Loucy (cell line): ENCODE measurements at regions not wholly inside any gene's neighbourhood (a gene's known extent, or its start where the extent isn't known, plus 50 kb on each side); places are given as distances from the start of the nearest gene placed in this dataset.

Experiments
- H2AFZ ChIP-seq: fragments of 200-600 bp; sonication (generic); 2 replicates; pipeline ENCODE4 v1.6.0; 2016; ENCODE audit warnings: antibody characterized with exemption, mild to moderate bottlenecking, low read length, moderate library complexity
- H3F3A ChIP-seq: fragments of 200-600 bp; 2 replicates; pipeline ENCODE4 v1.6.0; 2016; ENCODE audit warnings: antibody characterized with exemption, low read depth, mild to moderate bottlenecking
- H3K27me3 ChIP-seq: fragments of 200-600 bp; sonication (generic); 2 replicates; pipeline ENCODE4 v1.6.1; 2014; ENCODE audit warnings: low read length, mild to moderate bottlenecking; ENCODE audit not compliant: insufficient read depth, poor library complexity, severe bottlenecking
- H3K36me3 ChIP-seq: fragments of 200-600 bp; sonication (generic); 2 replicates; pipeline ENCODE4 v1.6.1; 2016; ENCODE audit warnings: low read length; ENCODE audit not compliant: insufficient read depth
- H3K4me1 ChIP-seq: fragments of 200-600 bp; sonication (generic); 2 replicates; pipeline ENCODE4 v1.5.1; 2014; ENCODE audit warnings: low read length, mild to moderate bottlenecking; ENCODE audit not compliant: insufficient read depth, poor library complexity, severe bottlenecking
- H3K4me2 ChIP-seq: fragments of 200-600 bp; sonication (generic); 2 replicates; pipeline ENCODE4 v1.6.0; 2014; ENCODE audit warnings: antibody characterized with exemption, low read length, low read depth, mild to moderate bottlenecking; ENCODE audit not compliant: poor library complexity, severe bottlenecking
- H3K4me3 ChIP-seq: fragments of 200-600 bp; sonication (generic); 2 replicates; pipeline ENCODE4 v1.5.1; 2014; ENCODE audit warnings: low read length, mild to moderate bottlenecking, mixed read lengths; ENCODE audit not compliant: poor library complexity, severe bottlenecking
- H3K79me2 ChIP-seq: fragments of 200-600 bp; sonication (generic); 2 replicates; pipeline ENCODE4 v1.6.1; 2014; ENCODE audit warnings: low read length; ENCODE audit not compliant: insufficient read depth
- H3K9ac ChIP-seq: fragments of 200-600 bp; sonication (generic); 2 replicates; pipeline ENCODE4 v1.6.0; 2014; ENCODE audit warnings: mild to moderate bottlenecking, low read depth, low read length, moderate library complexity; ENCODE audit not compliant: poor library complexity, severe bottlenecking
- H3K9me2 ChIP-seq: fragments of 200-600 bp; sonication (generic); replicated peaks from 2 replicates; pipeline ENCODE4 v1.6.1; 2016; ENCODE audit warnings: low read depth, low read length, mixed read lengths
- H3K9me3 ChIP-seq: fragments of 200-600 bp; sonication (generic); 2 replicates; pipeline ENCODE4 v1.6.1; 2014; ENCODE audit warnings: mild to moderate bottlenecking, antibody characterized with exemption, low read length, low read depth; ENCODE audit not compliant: insufficient read depth
- H4K20me1 ChIP-seq: fragments of 200-600 bp; sonication (generic); 2 replicates; pipeline ENCODE4 v1.6.0; 2014; ENCODE audit warnings: antibody characterized with exemption, low read length, mild to moderate bottlenecking; ENCODE audit not compliant: insufficient read depth, poor library complexity, severe bottlenecking
- EZH2phosphoT487 ChIP-seq: fragments of 200-600 bp; IDR thresholded peaks from 2 replicates; pipeline ENCODE4 v1.6.1; 2018; ENCODE audit warnings: antibody characterized with exemption, mild to moderate bottlenecking, moderate library complexity, borderline replicate concordance
- TF ChIP-seq, protein P1 (sequence below): fragments of 200-600 bp; sonication (generic); conservative IDR thresholded peaks from 2 replicates; pipeline ENCODE4 v1.5.1; 2014; ENCODE audit warnings: mild to moderate bottlenecking, antibody characterized with exemption, low read length

DNA sequence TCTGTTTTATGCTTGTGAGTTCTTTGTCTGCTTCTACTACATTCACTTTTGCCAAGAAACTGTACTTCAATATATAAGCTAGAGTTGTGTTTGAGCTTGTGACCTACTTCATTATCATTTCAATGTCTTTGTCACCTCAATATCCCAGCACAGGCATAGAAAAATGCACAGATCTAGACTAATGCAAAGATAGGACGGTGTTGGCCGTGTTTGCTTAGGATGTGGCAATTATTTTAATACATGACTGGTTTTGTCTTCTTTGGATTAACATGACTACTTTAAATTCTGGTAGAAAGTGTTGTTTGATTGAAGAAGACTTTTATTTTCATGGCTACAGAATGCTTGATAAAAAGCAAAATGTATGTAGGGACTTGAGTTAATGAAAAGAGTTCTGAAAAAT lies 1075.0 kb upstream of the GJE1 start:
- TF ChIP-seq, protein P1, sequence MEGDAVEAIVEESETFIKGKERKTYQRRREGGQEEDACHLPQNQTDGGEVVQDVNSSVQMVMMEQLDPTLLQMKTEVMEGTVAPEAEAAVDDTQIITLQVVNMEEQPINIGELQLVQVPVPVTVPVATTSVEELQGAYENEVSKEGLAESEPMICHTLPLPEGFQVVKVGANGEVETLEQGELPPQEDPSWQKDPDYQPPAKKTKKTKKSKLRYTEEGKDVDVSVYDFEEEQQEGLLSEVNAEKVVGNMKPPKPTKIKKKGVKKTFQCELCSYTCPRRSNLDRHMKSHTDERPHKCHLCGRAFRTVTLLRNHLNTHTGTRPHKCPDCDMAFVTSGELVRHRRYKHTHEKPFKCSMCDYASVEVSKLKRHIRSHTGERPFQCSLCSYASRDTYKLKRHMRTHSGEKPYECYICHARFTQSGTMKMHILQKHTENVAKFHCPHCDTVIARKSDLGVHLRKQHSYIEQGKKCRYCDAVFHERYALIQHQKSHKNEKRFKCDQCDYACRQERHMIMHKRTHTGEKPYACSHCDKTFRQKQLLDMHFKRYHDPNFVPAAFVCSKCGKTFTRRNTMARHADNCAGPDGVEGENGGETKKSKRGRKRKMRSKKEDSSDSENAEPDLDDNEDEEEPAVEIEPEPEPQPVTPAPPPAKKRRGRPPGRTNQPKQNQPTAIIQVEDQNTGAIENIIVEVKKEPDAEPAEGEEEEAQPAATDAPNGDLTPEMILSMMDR: no peak
- TF ChIP-seq EZH2phosphoT487: no peak
- no peak overlapping the region for H3K4me2 ChIP-seq
- no peaks in the 10 kb centered on the region for H3K4me1 ChIP-seq
- H2AFZ ChIP-seq: no peak overlapping the region
- no peak overlapping the region for H3K4me3 ChIP-seq
- H4K20me1 ChIP-seq: no peaks in the 10 kb centered on the region
- no peaks in the 10 kb centered on the region for H3K36me3 ChIP-seq
- no peaks in the 10 kb centered on the region for H3K79me2 ChIP-seq
- no peaks in the 10 kb centered on the region for H3K9me2 ChIP-seq
- H3F3A ChIP-seq: no peaks in the 10 kb centered on the region
- H3K27me3 ChIP-seq: no peaks in the 10 kb centered on the region
- no peak overlapping the region for H3K9ac ChIP-seq
- H3K9me3 ChIP-seq: no peaks in the 10 kb centered on the region

GRCh38 chr6:141056945-141057625 lies 1075.6 kb upstream of the GJE1 start:
- TF ChIP-seq, protein P1: no peak
- TF ChIP-seq EZH2phosphoT487: no peak
- no peaks in the 10 kb centered on the region for H4K20me1 ChIP-seq
- no peaks in the 10 kb centered on the region for H3K27me3 ChIP-seq
- H2AFZ ChIP-seq: no peak overlapping the region
- no peaks in the 10 kb centered on the region for H3F3A ChIP-seq
- no peaks in the 10 kb centered on the region for H3K79me2 ChIP-seq
- H3K9me3 ChIP-seq: no peaks in the 10 kb centered on the region
- no peak overlapping the region for H3K4me2 ChIP-seq
- H3K9me2 ChIP-seq: no peaks in the 10 kb centered on the region
- no peak overlapping the region for H3K9ac ChIP-seq
- no peaks in the 10 kb centered on the region for H3K4me1 ChIP-seq
- H3K36me3 ChIP-seq: no peaks in the 10 kb centered on the region
- H3K4me3 ChIP-seq: no peak overlapping the region

DNA sequence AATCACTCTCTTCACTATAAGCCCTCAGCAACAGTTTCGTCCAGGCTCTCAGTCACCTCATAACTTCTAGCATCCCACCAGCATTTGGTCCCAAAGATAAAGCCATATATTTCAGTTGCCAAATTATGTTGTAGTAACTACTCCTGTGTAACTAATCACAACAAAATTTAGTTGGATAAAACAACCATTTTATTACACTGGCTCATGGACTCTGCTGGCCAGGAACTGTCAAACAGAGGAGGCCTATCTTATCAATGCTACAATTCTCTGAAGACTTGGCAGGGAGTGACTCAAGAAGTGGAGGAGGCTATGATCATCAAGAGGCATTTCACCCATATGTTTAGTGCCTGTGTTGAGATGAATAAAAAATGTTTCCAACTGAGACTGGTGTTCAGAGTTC lies 1082.3 kb upstream of the GJE1 start:
- no peaks in the 10 kb centered on the region for H3K27me3 ChIP-seq
- no peak overlapping the region for H3K4me3 ChIP-seq
- H3K79me2 ChIP-seq: no peaks in the 10 kb centered on the region
- H3K9ac ChIP-seq: no peak overlapping the region
- H3K9me2 ChIP-seq: no peaks in the 10 kb centered on the region
- no peaks in the 10 kb centered on the region for H3K4me1 ChIP-seq
- no peak overlapping the region for H2AFZ ChIP-seq
- no peak overlapping the region for H3K4me2 ChIP-seq
- no peaks in the 10 kb centered on the region for H3K9me3 ChIP-seq
- no peaks in the 10 kb centered on the region for H3K36me3 ChIP-seq
- TF ChIP-seq, protein P1: no peak
- no peak for TF ChIP-seq EZH2phosphoT487
- no peaks in the 10 kb centered on the region for H4K20me1 ChIP-seq
- no peaks in the 10 kb centered on the region for H3F3A ChIP-seq
